PC-9 (cell line): ENCODE measurements at regions not wholly inside any gene's neighbourhood (a gene's known extent, or its start where the extent isn't known, plus 50 kb on each side); places are given as distances from the start of the nearest gene placed in this dataset.

ENCODE experiments used
- BruUV-seq: library from RNA; stranded (reverse); fragments of 400-500 nt; replicated peaks from 2 replicates; lab custom pipeline; 2021; lab: Mats Ljungman, UMichigan
- CTCF ChIA-PET: fragments of 300-600 bp; sonication (Branson Sonifier 250); formaldehyde crosslinking; loops from one replicate; lab custom pipeline; 2022; ENCODE audit warnings: antibody characterized with exemption; lab: Charles Lee
- POLR2A ChIA-PET: fragments of 300-600 bp; sonication (Branson Sonifier 250); formaldehyde crosslinking; loops from one replicate; lab custom pipeline; 2022; ENCODE audit warnings: antibody characterized with exemption; ENCODE audit not compliant: unreplicated experiment; lab: Charles Lee
- DNase-seq, 2 experiments: peaks; one replicate each; pipeline versions ENCODE4 v3.0.0 to v3.0.0-alpha.2; 2015 to 2022; ENCODE audit warnings: mixed read lengths in 1 of 2
- H2AFZ ChIP-seq: fragments of 200-600 bp; sonication (generic); 2 replicates; pipeline ENCODE4 v1.8.1; 2017; ENCODE audit warnings: antibody characterized with exemption
- H3F3A ChIP-seq: fragments of 200-600 bp; sonication (generic); 2 replicates; pipeline ENCODE4 v1.8.1; 2017; ENCODE audit warnings: antibody characterized with exemption, mild to moderate bottlenecking, low read depth; ENCODE audit not compliant: insufficient read depth
- H3K27ac ChIP-seq: fragments of 200-600 bp; sonication (generic); 2 replicates; pipeline ENCODE4 v1.6.1; 2016; ENCODE audit warnings: mixed run types
- H3K27me3 ChIP-seq: fragments of 200-600 bp; sonication (generic); 2 replicates; pipeline ENCODE4 v1.6.1; 2016; ENCODE audit warnings: low read depth, mixed run types; ENCODE audit not compliant: insufficient read depth
- H3K36me3 ChIP-seq: fragments of 200-600 bp; sonication (generic); 2 replicates; pipeline ENCODE4 v1.6.1; 2016; ENCODE audit warnings: low read depth, mixed run types
- H3K4me1 ChIP-seq: fragments of 200-600 bp; sonication (generic); replicated peaks from 2 replicates; pipeline ENCODE4 v1.6.1; 2016; ENCODE audit warnings: mixed run types; ENCODE audit not compliant: insufficient read depth
- H3K4me2 ChIP-seq: fragments of 200-600 bp; sonication (generic); 2 replicates; pipeline ENCODE4 v1.6.1; 2017; ENCODE audit warnings: mixed run types
- H3K4me3 ChIP-seq: fragments of 200-600 bp; sonication (generic); 2 replicates; pipeline ENCODE4 v1.6.1; 2016; ENCODE audit warnings: mixed run types
- H3K79me2 ChIP-seq: fragments of 200-600 bp; sonication (generic); 2 replicates; pipeline ENCODE4 v1.6.1; 2017; ENCODE audit warnings: low read depth, mixed run types
- H3K9me2 ChIP-seq: fragments of 200-600 bp; sonication (generic); 2 replicates; pipeline ENCODE4 v1.8.1; 2017; ENCODE audit warnings: mild to moderate bottlenecking; ENCODE audit not compliant: insufficient read depth
- H3K9me3 ChIP-seq: fragments of 200-600 bp; sonication (generic); 2 replicates; pipeline ENCODE4 v1.8.1; 2016; ENCODE audit warnings: low read depth; ENCODE audit not compliant: insufficient read depth
- H4K20me1 ChIP-seq: fragments of 200-600 bp; sonication (generic); 2 replicates; pipeline ENCODE4 v1.8.1; 2017; ENCODE audit not compliant: insufficient read depth
- EZH2 ChIP-seq: fragments of 200-600 bp; sonication (generic); IDR thresholded peaks from 2 replicates; pipeline ENCODE4 v1.8.0; 2017; ENCODE audit warnings: antibody characterized with exemption, low read depth
- intact Hi-C: fragments of 100-400 bp; cut with micrococcal nuclease; formaldehyde crosslinking; loops from one replicate; pipeline ENCODE4 v1.10.0; 2022; ENCODE audit not compliant: unreplicated experiment
- TF ChIP-seq, protein P1 (sequence below): fragments of 200-600 bp; sonication (generic); conservative IDR thresholded peaks from 2 replicates; pipeline ENCODE4 v1.6.1; 2017; ENCODE audit warnings: mixed run types, antibody characterized with exemption, mild to moderate bottlenecking, moderate library complexity

- peaks cover 56% of the 10 kb centered on the region for H3F3A ChIP-seq
- no peaks in the 10 kb centered on the region for H3K36me3 ChIP-seq
- DNase-seq, result no peak
- no peaks in the 10 kb centered on the region for H3K9me3 ChIP-seq
- H3K4me3 ChIP-seq, result no peak overlapping the region
- H4K20me1 ChIP-seq, result no peaks in the 10 kb centered on the region
- no peaks in the 10 kb centered on the region for H3K9me2 ChIP-seq
- intact Hi-C loops, result no loop called here
- ChIA-PET POLR2A (interaction anchor here (0.5 kb wide), 1 partner anchor 46 kb away, joined by 5 read pairs; no protein-coding TSS in a partner anchor), CTCF (no interaction called here)
- H3K27me3 ChIP-seq, result no peaks in the 10 kb centered on the region
- no TSS peak for BruUV-seq
- peaks cover 51% of the 10 kb centered on the region for H3K4me1 ChIP-seq
- H2AFZ ChIP-seq, result no peak overlapping the region
- TF ChIP-seq, protein P1, sequence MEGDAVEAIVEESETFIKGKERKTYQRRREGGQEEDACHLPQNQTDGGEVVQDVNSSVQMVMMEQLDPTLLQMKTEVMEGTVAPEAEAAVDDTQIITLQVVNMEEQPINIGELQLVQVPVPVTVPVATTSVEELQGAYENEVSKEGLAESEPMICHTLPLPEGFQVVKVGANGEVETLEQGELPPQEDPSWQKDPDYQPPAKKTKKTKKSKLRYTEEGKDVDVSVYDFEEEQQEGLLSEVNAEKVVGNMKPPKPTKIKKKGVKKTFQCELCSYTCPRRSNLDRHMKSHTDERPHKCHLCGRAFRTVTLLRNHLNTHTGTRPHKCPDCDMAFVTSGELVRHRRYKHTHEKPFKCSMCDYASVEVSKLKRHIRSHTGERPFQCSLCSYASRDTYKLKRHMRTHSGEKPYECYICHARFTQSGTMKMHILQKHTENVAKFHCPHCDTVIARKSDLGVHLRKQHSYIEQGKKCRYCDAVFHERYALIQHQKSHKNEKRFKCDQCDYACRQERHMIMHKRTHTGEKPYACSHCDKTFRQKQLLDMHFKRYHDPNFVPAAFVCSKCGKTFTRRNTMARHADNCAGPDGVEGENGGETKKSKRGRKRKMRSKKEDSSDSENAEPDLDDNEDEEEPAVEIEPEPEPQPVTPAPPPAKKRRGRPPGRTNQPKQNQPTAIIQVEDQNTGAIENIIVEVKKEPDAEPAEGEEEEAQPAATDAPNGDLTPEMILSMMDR, result no peak
- no peak for TF ChIP-seq EZH2
- H3K27ac ChIP-seq, result no peak overlapping the region
- no peaks in the 10 kb centered on the region for H3K79me2 ChIP-seq
- H3K4me2 ChIP-seq, result no peak overlapping the region
These were observed 128.1 kb upstream of the MAP1LC3B2 start for GRCh38 chr12:116430911-116431565.

- CTCF ChIA-PET, result no interaction called here
- no peak overlapping the region for H3K27ac ChIP-seq
- H3K36me3 ChIP-seq, result no peaks in the 10 kb centered on the region
- H3K4me1 ChIP-seq, result peaks cover 44% of the 10 kb centered on the region
- TF ChIP-seq EZH2, result no peak
- TF ChIP-seq, protein P1, result no peak
- H4K20me1 ChIP-seq, result no peaks in the 10 kb centered on the region
- H3K9me2 ChIP-seq, result no peaks in the 10 kb centered on the region
- peaks cover 50% of the 10 kb centered on the region for H3F3A ChIP-seq
- no peak overlapping the region for H3K4me2 ChIP-seq
- intact Hi-C loops, result no loop called here
- H3K79me2 ChIP-seq, result no peaks in the 10 kb centered on the region
- no peaks in the 10 kb centered on the region for H3K9me3 ChIP-seq
- POLR2A ChIA-PET, result interaction anchor here (0.5 kb wide), 1 partner anchor 45 kb away, joined by 5 read pairs; no protein-coding TSS in a partner anchor
- H3K4me3 ChIP-seq, result no peak overlapping the region
- no peak overlapping the region for H2AFZ ChIP-seq
- no TSS peak for BruUV-seq
- H3K27me3 ChIP-seq, result no peaks in the 10 kb centered on the region
- no peak for DNase-seq
These were observed 127.4 kb upstream of the MAP1LC3B2 start for GRCh38 chr12:116431677-116432300.

DNA sequence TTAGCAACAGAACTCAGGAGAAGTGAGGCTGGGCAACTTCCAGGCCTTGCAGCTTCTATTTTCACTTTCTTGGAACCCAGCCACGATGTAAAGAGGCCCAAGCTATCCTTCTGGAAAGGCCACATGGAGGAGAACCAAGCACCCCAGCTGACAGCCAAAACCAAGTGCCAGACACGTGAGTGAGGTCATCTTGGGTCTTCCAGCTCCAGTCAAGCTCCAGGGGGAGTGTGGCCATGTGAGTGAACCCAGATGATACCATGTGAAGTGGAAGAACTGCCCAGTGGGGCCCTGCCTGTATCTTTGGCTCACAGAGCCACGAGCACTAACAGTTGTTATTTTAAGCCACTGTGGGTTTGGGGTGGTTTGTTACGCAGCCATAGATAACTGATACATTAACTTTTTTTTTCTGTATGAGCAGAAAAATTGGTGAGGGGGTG lies 126.8 kb upstream of the MAP1LC3B2 start:
- Histone ChIP-seq H3K27ac (no peak overlapping the region), H2AFZ (no peak overlapping the region)
- POLR2A ChIA-PET, result no interaction called here

More for the DNA sequence above, 126.8 kb upstream of the MAP1LC3B2 start:
- Histone ChIP-seq H3K9me3 (no peaks in the 10 kb centered on the region), H3K4me2 (no peak overlapping the region), H3K36me3 (no peaks in the 10 kb centered on the region), H4K20me1 (no peaks in the 10 kb centered on the region), H3K4me1 (peaks cover 38% of the 10 kb centered on the region), H3K79me2 (no peaks in the 10 kb centered on the region), H3K27me3 (no peaks in the 10 kb centered on the region), H3F3A (peaks cover 45% of the 10 kb centered on the region), H3K9me2 (no peaks in the 10 kb centered on the region), H3K4me3 (no peak overlapping the region)
- no TSS peak for BruUV-seq
- TF ChIP-seq, protein P1, result no peak
- TF ChIP-seq EZH2, result no peak
- intact Hi-C loops, result no loop called here
- CTCF ChIA-PET, result no interaction called here
- no peak for DNase-seq
